H9 (cell line): ENCODE measurements at regions not wholly inside any gene's neighbourhood (a gene's known extent, or its start where the extent isn't known, plus 50 kb on each side); places are given as distances from the start of the nearest gene placed in this dataset.

Source experiments
- DNase-seq: peaks from one replicate; pipeline ENCODE4 v3.0.0-alpha.2; 2017
- H2AFZ ChIP-seq: one replicate; pipeline ENCODE4 v1.6.1; 2013; ENCODE audit warnings: mild to moderate bottlenecking, low read length, control low read depth, moderate library complexity
- H2AK5ac ChIP-seq: 2 replicates; pipeline ENCODE4 v1.6.1; 2013; ENCODE audit warnings: low read length, control low read depth, mixed read lengths; ENCODE audit not compliant: insufficient read length
- H2BK120ac ChIP-seq: one replicate; pipeline ENCODE4 v1.6.1; 2013; ENCODE audit warnings: low read depth, mild to moderate bottlenecking, low read length, control low read depth, inconsistent platforms; ENCODE audit not compliant: poor library complexity, severe bottlenecking
- H2BK12ac ChIP-seq: 2 replicates; pipeline ENCODE4 v1.6.1; 2013; ENCODE audit warnings: low read length, control low read depth, mixed read lengths, low read depth; ENCODE audit not compliant: insufficient read length
- H2BK15ac ChIP-seq: 2 replicates; pipeline ENCODE4 v1.6.1; 2013; ENCODE audit warnings: low read depth, low read length, control low read depth
- H2BK20ac ChIP-seq: one replicate; pipeline ENCODE4 v1.6.1; 2013; ENCODE audit warnings: low read depth, mild to moderate bottlenecking, low read length, control low read depth, inconsistent platforms; ENCODE audit not compliant: poor library complexity, severe bottlenecking
- H2BK5ac ChIP-seq: 2 replicates; pipeline ENCODE4 v1.6.1; 2013; ENCODE audit warnings: low read length, control low read depth, mixed read lengths; ENCODE audit not compliant: insufficient read length
- H3K14ac ChIP-seq: 2 replicates; pipeline ENCODE4 v1.6.1; 2013; ENCODE audit warnings: low read length, control low read depth; ENCODE audit not compliant: insufficient read depth
- H3K18ac ChIP-seq: 2 replicates; pipeline ENCODE4 v1.6.1; 2013; ENCODE audit warnings: low read depth, mild to moderate bottlenecking, mixed read lengths, low read length, control low read depth; ENCODE audit not compliant: insufficient read length
- H3K23ac ChIP-seq: 2 replicates; pipeline ENCODE4 v1.6.1; 2013; ENCODE audit warnings: low read length, control low read depth, mixed read lengths, low read depth; ENCODE audit not compliant: insufficient read length
- H3K23me2 ChIP-seq: 2 replicates; pipeline ENCODE4 v1.6.1; 2013; ENCODE audit warnings: low read depth, mild to moderate bottlenecking, mixed read lengths, low read length, control low read depth; ENCODE audit not compliant: insufficient read length, poor library complexity, severe bottlenecking
- H3K27ac ChIP-seq: 2 replicates; pipeline ENCODE4 v1.5.1; 2013; ENCODE audit warnings: low read length, control low read depth, mixed read lengths, low read depth; ENCODE audit not compliant: insufficient read length
- H3K27me3 ChIP-seq: 2 replicates; pipeline ENCODE4 v1.6.1; 2013; ENCODE audit warnings: low read length, control low read depth, inconsistent platforms; ENCODE audit not compliant: insufficient read depth
- H3K4ac ChIP-seq: 2 replicates; pipeline ENCODE4 v1.6.1; 2013; ENCODE audit warnings: low read depth, mild to moderate bottlenecking, control low read depth, inconsistent platforms, low read length, moderate library complexity
- H3K4me1 ChIP-seq: 2 replicates; pipeline ENCODE4 v1.6.1; 2013; ENCODE audit warnings: low read length, control low read depth, inconsistent platforms; ENCODE audit not compliant: insufficient read depth
- H3K4me2 ChIP-seq: 2 replicates; pipeline ENCODE4 v1.6.1; 2013; ENCODE audit warnings: low read length, control low read depth, mixed read lengths; ENCODE audit not compliant: insufficient read length, insufficient read depth
- H3K56ac ChIP-seq: 2 replicates; pipeline ENCODE4 v1.6.1; 2013; ENCODE audit warnings: low read depth, mild to moderate bottlenecking, mixed read lengths, low read length, control low read depth; ENCODE audit not compliant: insufficient read length
- H3K79me1 ChIP-seq: 2 replicates; pipeline ENCODE4 v1.6.1; 2013; ENCODE audit warnings: low read depth, mild to moderate bottlenecking, moderate library complexity, low read length, control low read depth, inconsistent platforms; ENCODE audit not compliant: insufficient read depth, poor library complexity, severe bottlenecking
- H3K79me2 ChIP-seq: 2 replicates; pipeline ENCODE4 v1.6.1; 2013; ENCODE audit warnings: low read length, control low read depth, inconsistent platforms; ENCODE audit not compliant: insufficient read depth
- H3K9ac ChIP-seq: 2 replicates; pipeline ENCODE4 v1.6.1; 2013; ENCODE audit warnings: low read length, control low read depth, mixed read lengths; ENCODE audit not compliant: insufficient read length; ENCODE audit errors: extremely low read depth
- H3K9me3 ChIP-seq: one replicate; pipeline ENCODE4 v1.6.1; 2013; ENCODE audit warnings: low read depth, low read length, inconsistent platforms; ENCODE audit not compliant: control insufficient read depth
- H3T11ph ChIP-seq: one replicate; pipeline ENCODE4 v1.6.1; 2013; ENCODE audit warnings: mild to moderate bottlenecking, low read length, control low read depth, inconsistent platforms
- H4K20me1 ChIP-seq: one replicate; pipeline ENCODE4 v1.6.1; 2013; ENCODE audit not compliant: control insufficient read depth, insufficient read length, insufficient read depth
- H4K5ac ChIP-seq: 2 replicates; pipeline ENCODE4 v1.6.1; 2013; ENCODE audit warnings: low read depth, mild to moderate bottlenecking, mixed read lengths, low read length, control low read depth; ENCODE audit not compliant: insufficient read length
- H4K8ac ChIP-seq: replicated peaks from 2 replicates; pipeline ENCODE4 v1.6.1; 2013; ENCODE audit warnings: low read length, control low read depth, mixed read lengths, low read depth; ENCODE audit not compliant: insufficient read length
- H4K91ac ChIP-seq: 2 replicates; pipeline ENCODE4 v1.6.1; 2013; ENCODE audit warnings: low read depth, mild to moderate bottlenecking, moderate library complexity, mixed read lengths, low read length, control low read depth; ENCODE audit not compliant: insufficient read length
- H3K27ac Mint-ChIP-seq, 3 experiments: 2 replicates in 2 of 3; 3 replicates in 1 of 3; pipeline ENCODE4 v1.8.0; 2020 to 2021; ENCODE audit warnings: mixed read lengths in 3 of 3, mild to moderate bottlenecking in 1 of 3, moderate library complexity in 1 of 3
- H3K27me3 Mint-ChIP-seq: 2 replicates; pipeline ENCODE4 v1.8.0; 2021; ENCODE audit warnings: low read depth, mild to moderate bottlenecking, moderate library complexity, mixed read lengths
- H3K36me3 Mint-ChIP-seq, 3 experiments: 2 replicates in 2 of 3; 3 replicates in 1 of 3; pipeline ENCODE4 v1.8.0; 2020 to 2021; ENCODE audit warnings: low read depth in 3 of 3, mixed read lengths in 3 of 3; ENCODE audit not compliant: insufficient read depth in 1 of 3
- H3K4me1 Mint-ChIP-seq, 2 experiments: 2 replicates each; pipeline ENCODE4 v1.8.0; 2020; ENCODE audit warnings: mixed read lengths in 2 of 2
- H3K4me3 Mint-ChIP-seq, 2 experiments: 2 replicates in 1 of 2; 3 replicates in 1 of 2; pipeline ENCODE4 v1.8.0; 2020 to 2021; ENCODE audit warnings: mild to moderate bottlenecking in 2 of 2, mixed read lengths in 2 of 2, moderate library complexity in 1 of 2
- H3K9me3 Mint-ChIP-seq, 2 experiments: 2 replicates in 1 of 2; 3 replicates in 1 of 2; pipeline ENCODE4 v1.8.0; 2020; ENCODE audit warnings: mild to moderate bottlenecking in 2 of 2, mixed read lengths in 2 of 2, moderate library complexity in 1 of 2
- TF ChIP-seq, protein P1 (sequence below): fragments of 200-600 bp; sonication (generic); conservative IDR thresholded peaks from 3 replicates; pipeline ENCODE4 v1.8.0; 2021; ENCODE audit warnings: antibody characterized with exemption, mild to moderate bottlenecking

DNA sequence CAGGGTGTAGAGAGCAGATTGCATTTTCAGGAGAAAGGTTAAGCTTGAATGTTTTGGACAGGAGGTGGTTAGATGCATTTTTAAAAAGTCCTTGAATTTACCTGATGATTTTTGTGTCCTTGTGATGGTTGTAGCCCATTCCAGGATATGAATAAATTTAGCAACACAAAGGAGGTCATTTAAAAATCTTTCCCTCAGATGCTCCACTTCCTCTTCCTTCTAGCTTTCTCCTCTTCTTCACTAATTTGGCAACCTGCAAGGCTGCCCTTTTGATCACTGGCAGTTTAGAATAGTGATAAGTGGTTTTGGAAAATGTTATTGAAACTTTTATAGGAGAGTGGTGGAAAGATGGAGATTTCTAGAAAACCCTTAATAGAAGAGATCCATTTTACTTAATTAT, 124.0 kb downstream of the LMO4 start:
- H4K91ac ChIP-seq: no peak overlapping the region
- H3K4ac ChIP-seq: no peak overlapping the region
- no peak overlapping the region for H2BK120ac ChIP-seq
- H3K23ac ChIP-seq: no peak overlapping the region
- no peak overlapping the region for H4K8ac ChIP-seq
- H3K79me2 ChIP-seq: no peaks in the 10 kb centered on the region
- no peak overlapping the region for H3K27ac ChIP-seq
- H2AK5ac ChIP-seq: no peak overlapping the region
- peak overlapping the region in 1 of 3 experiments; percentile 39; a peak in 1 of 7 replicates for H3K27ac Mint-ChIP-seq
- H2BK20ac ChIP-seq: no peak overlapping the region
- H3T11ph ChIP-seq: no peak overlapping the region
- peaks cover 20 to 25% (median 25%) of the 10 kb centered on the region in 3 experiments for H3K36me3 Mint-ChIP-seq
- H2BK12ac ChIP-seq: no peak overlapping the region
- no peaks in the 10 kb centered on the region for H3K79me1 ChIP-seq
- no peak overlapping the region for H3K56ac ChIP-seq
- TF ChIP-seq, protein P1, sequence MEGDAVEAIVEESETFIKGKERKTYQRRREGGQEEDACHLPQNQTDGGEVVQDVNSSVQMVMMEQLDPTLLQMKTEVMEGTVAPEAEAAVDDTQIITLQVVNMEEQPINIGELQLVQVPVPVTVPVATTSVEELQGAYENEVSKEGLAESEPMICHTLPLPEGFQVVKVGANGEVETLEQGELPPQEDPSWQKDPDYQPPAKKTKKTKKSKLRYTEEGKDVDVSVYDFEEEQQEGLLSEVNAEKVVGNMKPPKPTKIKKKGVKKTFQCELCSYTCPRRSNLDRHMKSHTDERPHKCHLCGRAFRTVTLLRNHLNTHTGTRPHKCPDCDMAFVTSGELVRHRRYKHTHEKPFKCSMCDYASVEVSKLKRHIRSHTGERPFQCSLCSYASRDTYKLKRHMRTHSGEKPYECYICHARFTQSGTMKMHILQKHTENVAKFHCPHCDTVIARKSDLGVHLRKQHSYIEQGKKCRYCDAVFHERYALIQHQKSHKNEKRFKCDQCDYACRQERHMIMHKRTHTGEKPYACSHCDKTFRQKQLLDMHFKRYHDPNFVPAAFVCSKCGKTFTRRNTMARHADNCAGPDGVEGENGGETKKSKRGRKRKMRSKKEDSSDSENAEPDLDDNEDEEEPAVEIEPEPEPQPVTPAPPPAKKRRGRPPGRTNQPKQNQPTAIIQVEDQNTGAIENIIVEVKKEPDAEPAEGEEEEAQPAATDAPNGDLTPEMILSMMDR: no peak
- no peaks in the 10 kb centered on the region for H3K27me3 Mint-ChIP-seq
- H3K9ac ChIP-seq: no peak overlapping the region
- H3K23me2 ChIP-seq: no peaks in the 10 kb centered on the region
- H3K4me1 ChIP-seq: peaks cover 2% of the 10 kb centered on the region; the same call in 1 of the 2 replicates
- no peak overlapping the region for H3K18ac ChIP-seq
- H4K5ac ChIP-seq: no peak overlapping the region
- H3K4me3 Mint-ChIP-seq: no peak overlapping the region
- peaks cover 15 to 17% of the 10 kb centered on the region in 2 experiments for H3K4me1 Mint-ChIP-seq
- H4K20me1 ChIP-seq: no peaks in the 10 kb centered on the region
- H2AFZ ChIP-seq: no peak overlapping the region
- H3K4me2 ChIP-seq: no peak overlapping the region
- no peak overlapping the region for H2BK15ac ChIP-seq
- DNase-seq: no peak
- no peaks in the 10 kb centered on the region for H3K9me3 ChIP-seq
- H3K9me3 Mint-ChIP-seq: peaks cover 23 to 31% of the 10 kb centered on the region in 2 experiments
- H2BK5ac ChIP-seq: no peak overlapping the region
- H3K14ac ChIP-seq: no peak overlapping the region
- H3K27me3 ChIP-seq: no peaks in the 10 kb centered on the region
